NCI-H1930 (cell line): ENCODE measurements at regions not wholly inside any gene's neighbourhood (a gene's known extent, or its start where the extent isn't known, plus 50 kb on each side); places are given as distances from the start of the nearest gene placed in this dataset.
"Not testable (repeated sequence)": the region's sequence is repeated elsewhere in the genome, so short reads cannot be mapped to it uniquely, and the experiment has no call there.

Source experiments
- DNase-seq, 2 experiments: peaks; one replicate each; lab custom pipeline; 2025; lab: John Stamatoyannopoulos, UW

- no peak for DNase-seq
Measured at GRCh38 chr3:98705212-98705611, 57.9 kb upstream of the ST3GAL6 start.

DNA sequence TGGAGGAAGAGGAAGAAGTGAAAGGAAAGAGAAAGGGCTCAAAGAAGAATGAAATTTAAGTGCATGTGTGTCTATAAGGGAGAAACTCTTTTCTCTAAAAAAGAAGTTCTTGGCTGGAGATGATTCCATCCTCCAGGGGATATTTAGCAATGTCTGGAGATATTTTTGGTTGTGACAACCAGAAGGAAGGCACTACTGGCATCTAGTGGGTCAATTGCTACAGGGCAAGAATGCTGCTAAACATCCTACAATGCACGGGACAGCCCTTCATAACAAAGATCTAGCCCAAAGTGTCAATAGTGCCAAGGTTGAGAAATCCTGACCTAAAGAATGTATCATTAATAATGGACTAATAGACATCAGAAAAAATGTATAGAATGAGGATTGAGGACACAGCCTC, 57.4 kb upstream of the ST3GAL6 start:
- DNase-seq: no peak

DNA sequence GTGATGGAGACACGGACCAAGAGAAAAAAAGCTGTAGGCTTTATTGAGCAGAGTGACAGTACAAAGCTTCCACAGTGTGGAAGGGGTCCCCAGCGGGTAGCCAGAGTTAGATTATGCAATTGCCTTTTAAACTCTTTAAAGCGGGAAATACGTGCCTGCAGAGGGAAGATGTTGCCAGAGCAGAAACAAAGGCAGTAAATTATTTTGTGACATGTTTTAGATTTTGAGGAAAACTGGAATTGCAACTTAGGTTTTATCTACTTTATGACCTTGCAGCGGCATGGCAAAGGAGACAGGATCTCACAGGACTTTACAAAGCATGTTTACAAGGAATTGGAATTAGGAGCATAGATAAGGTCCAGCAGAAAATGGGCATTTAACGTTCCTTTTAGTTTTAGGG, 54.5 kb upstream of the ST3GAL6 start:
- not testable (repeated sequence) for DNase-seq

DNA sequence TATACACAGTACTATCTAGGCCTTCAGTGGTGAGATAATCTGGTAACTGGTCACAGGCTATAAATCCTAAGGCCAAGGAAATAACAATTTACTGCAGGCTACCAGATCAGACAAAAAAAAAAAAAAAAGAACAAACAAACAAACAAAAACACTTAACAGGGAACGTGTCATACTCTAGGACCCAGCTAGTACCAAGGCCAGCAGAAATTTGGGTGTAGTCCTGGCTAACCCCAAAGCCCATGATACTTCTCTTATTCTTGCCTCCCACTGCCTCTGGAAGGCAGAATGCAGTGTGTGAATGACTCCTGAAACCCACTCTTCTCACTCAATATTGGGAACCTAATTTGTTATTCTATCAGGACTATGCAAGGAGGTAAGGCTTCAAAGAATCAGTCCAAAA, 53.7 kb upstream of the ST3GAL6 start:
- DNase-seq: no peak

- DNase-seq: no peak
Measured at GRCh38 chr3:98710067-98710659, 53.0 kb upstream of the ST3GAL6 start.

DNA sequence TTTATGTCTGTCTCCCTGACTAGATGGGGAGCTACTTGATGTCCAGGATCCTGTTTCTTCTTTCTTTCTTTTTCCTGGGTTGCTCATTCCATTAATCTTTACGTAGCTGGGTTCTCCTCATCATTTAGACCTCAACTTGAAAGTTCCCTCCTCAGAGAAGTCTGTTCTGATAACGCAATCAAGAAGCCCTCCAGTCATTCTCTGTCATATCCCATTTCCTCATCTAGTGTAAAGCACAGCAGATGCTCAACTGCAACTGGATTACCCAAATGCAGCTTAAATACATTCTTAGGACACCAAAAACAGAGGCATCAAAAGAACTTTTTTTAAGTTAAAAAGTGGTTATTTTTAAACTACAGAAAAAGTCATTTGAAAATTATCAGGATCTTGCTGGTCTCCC, 51.7 kb upstream of the ST3GAL6 start:
- no peak for DNase-seq

DNA sequence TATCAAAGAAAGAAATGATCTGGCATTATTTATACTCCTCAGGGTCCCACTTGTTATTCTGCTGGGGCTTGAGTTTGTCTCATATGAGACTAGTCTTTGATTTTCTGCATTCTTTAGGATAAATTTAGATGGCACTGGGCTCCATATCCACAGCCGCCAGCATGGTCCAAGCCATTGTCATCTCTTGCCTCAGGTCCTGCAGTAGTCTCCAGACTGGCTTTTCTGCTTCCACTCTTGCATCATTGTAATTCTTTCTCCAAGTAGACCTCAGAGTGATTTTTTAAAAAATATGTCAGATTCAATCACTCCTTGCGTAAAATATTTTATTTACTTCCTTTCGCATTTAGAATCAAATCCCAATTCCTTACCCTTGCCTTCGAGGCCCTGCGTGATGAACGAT, 50.4 kb upstream of the ST3GAL6 start:
- no peak for DNase-seq

- not testable (repeated sequence) for DNase-seq
Measured at GRCh38 chr3:98713332-98713731, 49.8 kb upstream of the ST3GAL6 start.
